Fibroblast of lung (primary cell): ENCODE measurements at regions not wholly inside any gene's neighbourhood (a gene's known extent, or its start where the extent isn't known, plus 50 kb on each side); places are given as distances from the start of the nearest gene placed in this dataset.
"Not testable (repeated sequence)": the region's sequence is repeated elsewhere in the genome, so short reads cannot be mapped to it uniquely, and the experiment has no call there.

ENCODE experiments used
- DNase-seq, 2 donors: peaks; one replicate each; pipeline versions ENCODE4 v3.0.0 to v3.0.0-alpha.2; 2010; ENCODE audit warnings: low read depth in 2 of 2
- H2AFZ ChIP-seq: 2 replicates; pipeline ENCODE4 v1.5.1; 2012; ENCODE audit warnings: low read length, control low read depth, inconsistent platforms
- H3K27ac ChIP-seq: 2 replicates; pipeline ENCODE4 v1.5.1; 2011; ENCODE audit warnings: low read length, control low read depth; ENCODE audit not compliant: insufficient read depth
- H3K27me3 ChIP-seq: 2 replicates; pipeline ENCODE4 v1.5.1; 2011; ENCODE audit warnings: mild to moderate bottlenecking, low read length; ENCODE audit not compliant: control insufficient read depth, insufficient read depth
- H3K36me3 ChIP-seq: 2 replicates; pipeline ENCODE4 v1.5.1; 2011; ENCODE audit warnings: low read length; ENCODE audit not compliant: control insufficient read depth, insufficient read depth
- H3K4me1 ChIP-seq: 2 replicates; pipeline ENCODE4 v1.5.1; 2011; ENCODE audit warnings: low read length; ENCODE audit not compliant: control insufficient read depth, insufficient read depth; ENCODE audit errors: extremely low read depth
- H3K4me2 ChIP-seq: 2 replicates; pipeline ENCODE4 v1.5.1; 2011; ENCODE audit warnings: low read length, control low read depth; ENCODE audit not compliant: insufficient read depth; ENCODE audit errors: extremely low read depth
- H3K4me3 ChIP-seq, 4 experiments: fragments of 200-600 bp in 1 of 4; sonication (generic) in 1 of 4; replicated peaks in 1 of 4; 2 replicates each; pipeline ENCODE4 v1.5.1; 2011 to 2016; ENCODE audit warnings: low read length in 4 of 4, low read depth in 3 of 4, mild to moderate bottlenecking in 3 of 4, control low read depth in 2 of 4, inconsistent platforms in 1 of 4, mixed read lengths in 1 of 4; ENCODE audit not compliant: insufficient read depth in 1 of 4; ENCODE audit errors: control extremely low read depth in 1 of 4
- H3K79me2 ChIP-seq: 2 replicates; pipeline ENCODE4 v1.5.1; 2012; ENCODE audit warnings: mild to moderate bottlenecking, low read length, inconsistent platforms; ENCODE audit not compliant: control insufficient read depth, insufficient read depth
- H3K9ac ChIP-seq: 2 replicates; pipeline ENCODE4 v1.5.1; 2011; ENCODE audit warnings: mild to moderate bottlenecking, low read length, control low read depth; ENCODE audit not compliant: insufficient read depth
- H3K9me3 ChIP-seq: 2 replicates; pipeline ENCODE4 v1.5.1; 2012; ENCODE audit warnings: low read depth, low read length; ENCODE audit not compliant: control insufficient read depth, insufficient read depth
- H4K20me1 ChIP-seq: 2 replicates; pipeline ENCODE4 v1.5.1; 2011; ENCODE audit warnings: low read length; ENCODE audit not compliant: control insufficient read depth, insufficient read depth; ENCODE audit errors: extremely low read depth
- EZH2 ChIP-seq: IDR thresholded peaks from 2 replicates; pipeline ENCODE4 v1.5.1; 2012; ENCODE audit warnings: low read length, control low read depth, mild to moderate bottlenecking; ENCODE audit errors: missing control alignments
- TF ChIP-seq, protein P1 (sequence below), 2 donors: IDR thresholded peaks in 1 of 2; conservative IDR thresholded peaks in 1 of 2; 1 replicate in 1 of 2; 2 replicates in 1 of 2; pipeline ENCODE4 v1.5.1; 2011 to 2012; ENCODE audit warnings: low read length in 2 of 2, control low read depth in 1 of 2, inconsistent platforms in 1 of 2, low read depth in 1 of 2, mild to moderate bottlenecking in 1 of 2

DNA sequence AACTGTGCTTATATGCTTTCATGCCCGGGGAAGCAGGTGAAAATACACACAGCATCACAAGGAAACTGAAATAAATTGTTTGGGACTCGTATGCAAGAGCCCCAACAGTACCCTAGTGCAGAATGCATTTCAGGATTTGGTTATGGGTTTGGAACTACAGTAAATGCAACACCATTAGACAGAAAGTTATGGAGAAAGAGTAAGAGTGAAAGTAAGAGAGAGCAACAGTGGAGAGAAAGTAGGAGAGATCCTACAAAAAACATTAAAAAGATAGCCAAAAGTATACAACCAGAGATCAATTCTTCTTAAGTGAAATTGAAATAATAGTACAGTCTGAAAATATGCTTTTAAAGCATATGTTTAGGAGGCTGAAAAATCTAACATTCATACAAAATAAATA, 231.1 kb downstream of the TFEC start:
- Histone ChIP-seq H3K9me3 (no peaks in the 10 kb centered on the region), H3K27me3 (no peaks in the 10 kb centered on the region), H3K4me1 (no peaks in the 10 kb centered on the region), H3K4me2 (no peak overlapping the region), H2AFZ (no peak overlapping the region), H3K9ac (no peak overlapping the region), H3K27ac (no peak overlapping the region), H3K79me2 (no peaks in the 10 kb centered on the region), H3K4me3 (no peak overlapping the region), H3K36me3 (no peaks in the 10 kb centered on the region), H4K20me1 (no peaks in the 10 kb centered on the region)
- DNase-seq: no peak
- TF ChIP-seq, protein P1, sequence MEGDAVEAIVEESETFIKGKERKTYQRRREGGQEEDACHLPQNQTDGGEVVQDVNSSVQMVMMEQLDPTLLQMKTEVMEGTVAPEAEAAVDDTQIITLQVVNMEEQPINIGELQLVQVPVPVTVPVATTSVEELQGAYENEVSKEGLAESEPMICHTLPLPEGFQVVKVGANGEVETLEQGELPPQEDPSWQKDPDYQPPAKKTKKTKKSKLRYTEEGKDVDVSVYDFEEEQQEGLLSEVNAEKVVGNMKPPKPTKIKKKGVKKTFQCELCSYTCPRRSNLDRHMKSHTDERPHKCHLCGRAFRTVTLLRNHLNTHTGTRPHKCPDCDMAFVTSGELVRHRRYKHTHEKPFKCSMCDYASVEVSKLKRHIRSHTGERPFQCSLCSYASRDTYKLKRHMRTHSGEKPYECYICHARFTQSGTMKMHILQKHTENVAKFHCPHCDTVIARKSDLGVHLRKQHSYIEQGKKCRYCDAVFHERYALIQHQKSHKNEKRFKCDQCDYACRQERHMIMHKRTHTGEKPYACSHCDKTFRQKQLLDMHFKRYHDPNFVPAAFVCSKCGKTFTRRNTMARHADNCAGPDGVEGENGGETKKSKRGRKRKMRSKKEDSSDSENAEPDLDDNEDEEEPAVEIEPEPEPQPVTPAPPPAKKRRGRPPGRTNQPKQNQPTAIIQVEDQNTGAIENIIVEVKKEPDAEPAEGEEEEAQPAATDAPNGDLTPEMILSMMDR (conservative IDR thresholded peaks at IDR 0.05 in 1 of 2, IDR thresholded peaks at IDR 0.05 in 1 of 2; ENCODE audit: low read depth in 1 of 2, low read length in 2 of 2): no peak
- TF ChIP-seq EZH2: no peak

DNA sequence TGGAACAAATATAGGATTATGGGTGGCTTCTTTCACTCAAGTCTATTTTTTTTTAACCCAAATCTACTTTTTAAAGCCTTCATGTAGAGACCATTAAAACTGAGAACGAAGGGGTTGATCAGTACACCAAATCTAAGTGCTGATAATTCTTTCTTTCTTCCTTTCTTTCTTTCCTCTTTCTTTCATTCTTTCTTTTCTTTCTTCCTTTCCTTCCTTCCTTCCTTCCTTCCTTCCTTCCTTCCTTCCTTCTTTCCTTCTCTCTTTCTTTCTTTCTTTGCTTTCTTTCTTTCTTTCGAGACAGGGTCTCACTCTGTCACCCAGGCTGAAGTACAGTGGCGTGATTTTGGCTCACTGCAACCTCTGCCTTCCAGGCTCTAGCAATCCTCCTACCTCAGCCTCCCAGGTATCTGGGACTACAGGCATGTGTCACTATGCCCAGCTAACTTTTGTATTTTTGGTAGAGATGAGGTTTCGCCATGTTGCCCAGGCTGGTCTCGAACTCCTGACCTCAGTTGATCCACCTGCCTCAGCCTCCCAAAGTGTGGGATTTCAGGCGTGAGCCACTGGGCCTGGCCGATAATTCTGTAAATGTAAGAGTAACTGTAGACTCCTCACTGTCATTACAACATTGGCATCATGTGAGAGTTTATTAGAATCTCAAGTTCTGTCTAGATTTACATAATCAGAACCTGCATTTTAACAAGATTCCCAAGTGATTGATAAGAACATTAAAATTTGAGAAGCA, 236.4 kb downstream of the TFEC start:
- Histone ChIP-seq H3K9ac (no peak overlapping the region), H3K27me3 (no peaks in the 10 kb centered on the region), H2AFZ (no peak overlapping the region), H3K4me1 (no peaks in the 10 kb centered on the region), H3K79me2 (no peaks in the 10 kb centered on the region), H3K9me3 (no peaks in the 10 kb centered on the region), H4K20me1 (no peaks in the 10 kb centered on the region), H3K4me3 (no peak overlapping the region), H3K4me2 (no peak overlapping the region), H3K27ac (no peak overlapping the region), H3K36me3 (no peaks in the 10 kb centered on the region)
- DNase-seq: no peak
- TF ChIP-seq, protein P1 (conservative IDR thresholded peaks at IDR 0.05 in 1 of 2, IDR thresholded peaks at IDR 0.05 in 1 of 2; ENCODE audit: low read depth in 1 of 2, low read length in 2 of 2): no peak

DNA sequence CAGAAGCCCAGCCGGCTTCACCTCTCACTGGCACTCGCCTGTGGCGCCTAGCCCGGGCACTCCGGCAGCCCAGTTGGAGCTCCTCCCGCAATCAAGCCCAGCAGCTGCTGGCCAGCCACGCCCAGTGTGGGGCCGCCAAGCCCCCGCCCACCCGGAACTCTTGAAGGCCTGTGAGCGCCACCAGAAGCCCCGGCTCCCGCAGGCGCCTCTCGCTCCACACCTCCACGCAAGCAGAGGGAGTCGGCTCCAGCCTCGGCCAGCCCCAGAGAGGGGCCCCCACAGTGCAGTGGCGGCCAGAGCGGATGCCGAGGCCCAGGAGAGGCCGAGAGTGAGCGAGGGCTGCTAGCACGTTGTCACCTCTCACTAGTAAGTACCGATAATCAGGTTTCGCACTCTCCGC, 240.7 kb downstream of the TFEC start:
- no peak for TF ChIP-seq EZH2
- TF ChIP-seq, protein P1 (conservative IDR thresholded peaks at IDR 0.05 in 1 of 2, IDR thresholded peaks at IDR 0.05 in 1 of 2; ENCODE audit: low read depth in 1 of 2, low read length in 2 of 2): no peak
- Histone ChIP-seq H3K9me3 (no peaks in the 10 kb centered on the region), H3K27me3 (no peaks in the 10 kb centered on the region), H4K20me1 (no peaks in the 10 kb centered on the region), H3K4me2 (no peak overlapping the region), H3K27ac (no peak overlapping the region), H3K4me1 (no peaks in the 10 kb centered on the region), H3K4me3 (no peak overlapping the region), H3K36me3 (no peaks in the 10 kb centered on the region), H2AFZ (no peak overlapping the region), H3K9ac (no peak overlapping the region), H3K79me2 (no peaks in the 10 kb centered on the region)
- DNase-seq: no peak

DNA sequence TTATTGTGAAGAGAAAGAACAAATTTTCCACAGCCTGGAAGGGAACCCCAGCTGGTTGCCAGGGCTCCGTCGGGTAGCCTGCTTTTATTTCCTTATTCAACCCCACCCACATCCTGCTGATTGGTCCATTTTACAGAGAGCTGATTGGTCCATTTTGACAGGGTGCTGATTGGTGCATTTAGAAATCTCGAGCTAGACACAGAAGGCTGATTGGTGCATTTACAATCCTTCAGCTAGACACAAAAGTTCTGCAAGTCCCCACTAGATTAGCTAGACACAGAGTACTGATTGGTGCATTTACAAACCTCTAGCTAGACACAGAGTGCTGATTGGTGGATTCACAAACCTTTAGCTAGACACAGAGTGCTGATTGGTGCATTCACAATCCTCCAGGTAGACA, 241.1 kb downstream of the TFEC start:
- H3K9ac ChIP-seq, H3K4me3 ChIP-seq, H2AFZ ChIP-seq, H3K27ac ChIP-seq, DNase-seq, H3K4me2 ChIP-seq, H3K27me3 ChIP-seq, H3K9me3 ChIP-seq, H4K20me1 ChIP-seq, H3K36me3 ChIP-seq, H3K79me2 ChIP-seq, H3K4me1 ChIP-seq: not testable (repeated sequence)
